ENCODE measurements at regions not wholly inside any gene's neighbourhood (a gene's known extent, or its start where the extent isn't known, plus 50 kb on each side); places are given as distances from the start of the nearest gene placed in this dataset.

- TF ChIP-seq CTCF (IDR thresholded peaks at IDR 0.05 in 4 of 5, conservative IDR thresholded peaks at IDR 0.05 in 1 of 5) (no peak), POLR2A (IDR thresholded peaks at IDR 0.05) (no peak)
Observed at GRCh38 chr6:140478631-140479030, 1104.2 kb upstream of the CITED2 start.
